ENCODE measurements at regions not wholly inside any gene's neighbourhood (a gene's known extent, or its start where the extent isn't known, plus 50 kb on each side); places are given as distances from the start of the nearest gene placed in this dataset.

- Histone ChIP-seq H3K4me2 (no peak overlapping the region), H3K4me3 (no peak overlapping the region), H3K9me2 (replicated peaks; ENCODE audit: insufficient read depth) (no peaks in the 10 kb centered on the region), H3K79me2 (no peaks in the 10 kb centered on the region), H2AFZ (no peak overlapping the region), H3K4me1 (ENCODE audit: insufficient read depth) (no peaks in the 10 kb centered on the region), H3K27me3 (no peaks in the 10 kb centered on the region), H3K27ac (no peak overlapping the region), H4K20me1 (ENCODE audit: insufficient read depth, poor library complexity, severe bottlenecking) (no peaks in the 10 kb centered on the region), H3K36me3 (replicated peaks; ENCODE audit: insufficient read depth, low read depth) (no peaks in the 10 kb centered on the region), H3K9me3 (ENCODE audit: low read depth) (no peaks in the 10 kb centered on the region)
- no peak for DNase-seq (ENCODE audit: low spot score)
- TF ChIP-seq EZH2 (IDR thresholded peaks at IDR 0.05; ENCODE audit: borderline replicate concordance) (no peak), EZH2phosphoT487 (IDR thresholded peaks at IDR 0.05; ENCODE audit: low read depth, severe bottlenecking, unreplicated experiment) (no peak)
- TF ChIP-seq, protein P1, sequence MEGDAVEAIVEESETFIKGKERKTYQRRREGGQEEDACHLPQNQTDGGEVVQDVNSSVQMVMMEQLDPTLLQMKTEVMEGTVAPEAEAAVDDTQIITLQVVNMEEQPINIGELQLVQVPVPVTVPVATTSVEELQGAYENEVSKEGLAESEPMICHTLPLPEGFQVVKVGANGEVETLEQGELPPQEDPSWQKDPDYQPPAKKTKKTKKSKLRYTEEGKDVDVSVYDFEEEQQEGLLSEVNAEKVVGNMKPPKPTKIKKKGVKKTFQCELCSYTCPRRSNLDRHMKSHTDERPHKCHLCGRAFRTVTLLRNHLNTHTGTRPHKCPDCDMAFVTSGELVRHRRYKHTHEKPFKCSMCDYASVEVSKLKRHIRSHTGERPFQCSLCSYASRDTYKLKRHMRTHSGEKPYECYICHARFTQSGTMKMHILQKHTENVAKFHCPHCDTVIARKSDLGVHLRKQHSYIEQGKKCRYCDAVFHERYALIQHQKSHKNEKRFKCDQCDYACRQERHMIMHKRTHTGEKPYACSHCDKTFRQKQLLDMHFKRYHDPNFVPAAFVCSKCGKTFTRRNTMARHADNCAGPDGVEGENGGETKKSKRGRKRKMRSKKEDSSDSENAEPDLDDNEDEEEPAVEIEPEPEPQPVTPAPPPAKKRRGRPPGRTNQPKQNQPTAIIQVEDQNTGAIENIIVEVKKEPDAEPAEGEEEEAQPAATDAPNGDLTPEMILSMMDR (IDR thresholded peaks at IDR 0.05; ENCODE audit: poor library complexity): no peak
- WGBS (ENCODE audit: low lambda C conversion rate, missing lambda C conversion rate): 64% methylated on average over 1 of the region's 1 CpG
These were observed 235.3 kb upstream of the CEP162 start for GRCh38 chr6:84462698-84463097.

DNA sequence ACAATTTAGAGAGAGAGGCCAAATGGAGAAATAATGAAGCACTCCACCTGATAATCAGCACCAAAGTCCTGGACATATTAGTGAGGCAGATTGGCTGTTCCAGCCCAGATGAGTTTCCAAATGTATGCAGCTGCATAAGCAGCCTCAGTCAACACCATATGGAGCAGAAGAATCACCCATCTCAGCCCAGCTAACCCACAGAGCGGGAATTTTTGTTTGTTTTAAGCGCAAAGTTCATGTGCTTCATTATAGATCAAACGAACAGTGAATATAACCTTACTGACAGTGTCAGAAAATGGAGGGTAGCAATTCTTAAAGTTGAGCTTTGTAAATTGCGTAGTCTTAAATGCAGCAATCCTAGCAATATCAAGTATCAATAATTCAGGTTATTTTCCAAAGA lies 234.0 kb upstream of the CEP162 start:
- Histone ChIP-seq H3K9me3 (ENCODE audit: low read depth) (no peaks in the 10 kb centered on the region), H3K9me2 (replicated peaks; ENCODE audit: insufficient read depth) (no peaks in the 10 kb centered on the region), H3K4me2 (no peak overlapping the region), H3K4me3 (no peak overlapping the region), H3K27ac (no peak overlapping the region), H4K20me1 (ENCODE audit: insufficient read depth, poor library complexity, severe bottlenecking) (no peaks in the 10 kb centered on the region), H3K36me3 (replicated peaks; ENCODE audit: insufficient read depth, low read depth) (no peaks in the 10 kb centered on the region), H3K79me2 (no peaks in the 10 kb centered on the region), H2AFZ (no peak overlapping the region), H3K27me3 (no peaks in the 10 kb centered on the region), H3K4me1 (ENCODE audit: insufficient read depth) (no peaks in the 10 kb centered on the region)
- WGBS (ENCODE audit: low lambda C conversion rate, missing lambda C conversion rate): 86% methylated on average over 4 of the region's 4 CpGs
- no peak for DNase-seq (ENCODE audit: low spot score)
- TF ChIP-seq, protein P1 (IDR thresholded peaks at IDR 0.05; ENCODE audit: poor library complexity): no peak
- no peak for TF ChIP-seq EZH2phosphoT487 (IDR thresholded peaks at IDR 0.05; ENCODE audit: low read depth, severe bottlenecking, unreplicated experiment)
- no peak for TF ChIP-seq EZH2 (IDR thresholded peaks at IDR 0.05; ENCODE audit: borderline replicate concordance)

- Histone ChIP-seq H2AFZ (no peak overlapping the region), H3K4me3 (no peak overlapping the region), H3K79me2 (no peaks in the 10 kb centered on the region), H3K9me2 (replicated peaks; ENCODE audit: insufficient read depth) (no peaks in the 10 kb centered on the region), H4K20me1 (ENCODE audit: insufficient read depth, poor library complexity, severe bottlenecking) (no peaks in the 10 kb centered on the region), H3K27me3 (no peaks in the 10 kb centered on the region), H3K27ac (no peak overlapping the region), H3K36me3 (replicated peaks; ENCODE audit: insufficient read depth, low read depth) (no peaks in the 10 kb centered on the region), H3K4me1 (ENCODE audit: insufficient read depth) (no peaks in the 10 kb centered on the region), H3K9me3 (ENCODE audit: low read depth) (no peaks in the 10 kb centered on the region), H3K4me2 (no peak overlapping the region)
- no peak for DNase-seq (ENCODE audit: low spot score)
- TF ChIP-seq, protein P1 (IDR thresholded peaks at IDR 0.05; ENCODE audit: poor library complexity): no peak
- TF ChIP-seq EZH2 (IDR thresholded peaks at IDR 0.05; ENCODE audit: borderline replicate concordance) (no peak), EZH2phosphoT487 (IDR thresholded peaks at IDR 0.05; ENCODE audit: low read depth, severe bottlenecking, unreplicated experiment) (no peak)
These were observed 233.0 kb upstream of the CEP162 start for GRCh38 chr6:84460491-84460890.

GRCh38 chr6:84459401-84459800 lies 232.0 kb upstream of the CEP162 start:
- no peak overlapping the region for H3K4me3 ChIP-seq
- H2AFZ ChIP-seq: no peak overlapping the region
- 85% methylated on average over 3 of the region's 3 CpGs for WGBS (ENCODE audit: low lambda C conversion rate, missing lambda C conversion rate)

More at GRCh38 chr6:84459401-84459800, 232.0 kb upstream of the CEP162 start:
- Histone ChIP-seq H3K27ac (no peak overlapping the region), H3K36me3 (replicated peaks; ENCODE audit: insufficient read depth, low read depth) (no peaks in the 10 kb centered on the region), H3K9me2 (replicated peaks; ENCODE audit: insufficient read depth) (no peaks in the 10 kb centered on the region), H3K4me1 (ENCODE audit: insufficient read depth) (no peaks in the 10 kb centered on the region), H3K9me3 (ENCODE audit: low read depth) (no peaks in the 10 kb centered on the region), H3K4me2 (no peak overlapping the region), H3K79me2 (no peaks in the 10 kb centered on the region), H3K27me3 (no peaks in the 10 kb centered on the region), H4K20me1 (ENCODE audit: insufficient read depth, poor library complexity, severe bottlenecking) (no peaks in the 10 kb centered on the region)
- TF ChIP-seq EZH2 (IDR thresholded peaks at IDR 0.05; ENCODE audit: borderline replicate concordance) (no peak), EZH2phosphoT487 (IDR thresholded peaks at IDR 0.05; ENCODE audit: low read depth, severe bottlenecking, unreplicated experiment) (no peak)
- TF ChIP-seq, protein P1 (IDR thresholded peaks at IDR 0.05; ENCODE audit: poor library complexity): no peak
- no peak for DNase-seq (ENCODE audit: low spot score)

Measured in hepatocyte (in vitro differentiated cells).